GM12878 (cell line): ENCODE measurements at regions not wholly inside any gene's neighbourhood (a gene's known extent, or its start where the extent isn't known, plus 50 kb on each side); places are given as distances from the start of the nearest gene placed in this dataset.

Source experiments
- ATAC-seq: fragments of 200-7000 bp; cut with Tn5 transposase; 3 replicates; pipeline ENCODE4 v1.9.1; 2020; ENCODE audit warnings: mild to moderate bottlenecking, moderate library complexity
- BruUV-seq: library from RNA; stranded (reverse); fragments of 400-500 nt; replicated peaks from 2 replicates; lab custom pipeline; 2021; lab: Mats Ljungman, UMichigan
- CTCF ChIA-PET: fragments of 300-600 bp; sonication (Branson Sonifier 250); formaldehyde crosslinking; extraction: SDS; loops from one replicate; lab custom pipeline; 2021; ENCODE audit warnings: inconsistent platforms; lab: Yijun Ruan, JAX
- POLR2A ChIA-PET: fragments of 350-600 bp; formaldehyde crosslinking; extraction: SDS; loops from one replicate; lab custom pipeline; 2021; ENCODE audit warnings: inconsistent platforms; lab: Charles Lee
- RAD21 ChIA-PET: fragments of 300-600 bp; sonication (Branson Sonifier 250); formaldehyde crosslinking; loops from one replicate; lab custom pipeline; 2023; ENCODE audit warnings: antibody characterized with exemption; ENCODE audit not compliant: unreplicated experiment; lab: Charles Lee
- SMC1A ChIA-PET: fragments of 300-600 bp; sonication (Branson Sonifier 250); formaldehyde crosslinking; loops from one replicate; lab custom pipeline; 2023; ENCODE audit not compliant: unreplicated experiment, uncharacterized antibody; lab: Charles Lee
- DNase-seq: peaks from one replicate; pipeline ENCODE4 v3.0.0-alpha.2; 2011; ENCODE audit warnings: low read depth, low spot score
- FAIRE-seq: peaks from 3 replicates; lab custom pipeline; 2011; peaks lifted over from hg19 to GRCh38; lab: Jason Lieb, UNC
- H2AFZ ChIP-seq: 2 replicates; pipeline ENCODE4 v1.6.0; 2011; ENCODE audit warnings: low read depth, low read length, control low read depth; ENCODE audit not compliant: control insufficient read depth
- H3K27ac ChIP-seq: 2 replicates; pipeline ENCODE4 v1.5.1; 2011; ENCODE audit warnings: control low read depth; ENCODE audit not compliant: control insufficient read depth, insufficient read depth
- H3K27me3 ChIP-seq, 2 experiments: replicated peaks in 1 of 2; 2 replicates each; pipeline versions ENCODE4 v1.6.0 to v1.6.1; 2011; ENCODE audit warnings: low read length in 1 of 2; ENCODE audit not compliant: control insufficient read depth in 2 of 2, insufficient read depth in 2 of 2
- H3K36me3 ChIP-seq, 2 experiments: 2 replicates each; pipeline ENCODE4 v1.5.1; 2011; ENCODE audit warnings: low read length in 1 of 2; ENCODE audit not compliant: control insufficient read depth in 2 of 2, insufficient read depth in 2 of 2
- H3K4me1 ChIP-seq: 2 replicates; pipeline ENCODE4 v1.6.1; 2011; ENCODE audit warnings: mild to moderate bottlenecking, low read length, moderate library complexity, mixed read lengths; ENCODE audit not compliant: control insufficient read depth, insufficient read depth
- H3K4me2 ChIP-seq: 2 replicates; pipeline ENCODE4 v1.6.0; 2011; ENCODE audit warnings: control low read depth; ENCODE audit not compliant: control insufficient read depth, insufficient read depth
- H3K4me3 ChIP-seq: fragments of 200-600 bp; sonication (generic); 2 replicates; pipeline ENCODE4 v1.5.1; 2016
- H3K79me2 ChIP-seq: 2 replicates; pipeline ENCODE4 v1.6.0; 2011; ENCODE audit warnings: low read length; ENCODE audit not compliant: control insufficient read depth, insufficient read depth
- H3K9ac ChIP-seq: 2 replicates; pipeline ENCODE4 v1.8.0; 2011; ENCODE audit warnings: low read length, control low read depth, mixed read lengths; ENCODE audit not compliant: control insufficient read depth, insufficient read depth
- H3K9me3 ChIP-seq: replicated peaks from 3 replicates; pipeline ENCODE4 v1.5.1; 2011; ENCODE audit warnings: mild to moderate bottlenecking, low read length; ENCODE audit not compliant: control insufficient read depth, insufficient read depth
- H4K20me1 ChIP-seq: 2 replicates; pipeline ENCODE4 v1.6.0; 2011; ENCODE audit not compliant: control insufficient read depth, insufficient read depth
- WRNIP1 ChIP-seq: IDR thresholded peaks from 2 replicates; pipeline ENCODE4 v1.6.1; 2011; ENCODE audit warnings: low read depth, low read length, improper control_type of control experiment, borderline replicate concordance
- WGBS: methylation state at CpG from one replicate; pipeline ENCODE4 v1.1.6; 2016; ENCODE audit warnings: low lambda C conversion rate; ENCODE audit not compliant: insufficient replicate concordance, insufficient coverage; ENCODE audit errors: missing lambda C conversion rate; 5-methylcytosine and 5-hydroxymethylcytosine counted together
- in situ Hi-C: fragments of 300-500 bp; cut with MboI; formaldehyde crosslinking; loops from 9 replicates; pipeline ENCODE4 v1.14.3; 2018; ENCODE audit warnings: mixed read lengths
- intact Hi-C: fragments of 100-400 bp; cut with micrococcal nuclease; formaldehyde crosslinking; loops from one replicate; pipeline ENCODE4 v1.14.2; 2022; ENCODE audit not compliant: unreplicated experiment
- TF ChIP-seq, protein P1 (sequence below): fragments of 450-650 bp; IDR thresholded peaks from 2 replicates; pipeline ENCODE4 v1.6.1; 2014; ENCODE audit warnings: mild to moderate bottlenecking
- TF ChIP-seq, protein P2 (sequence below): IDR thresholded peaks from 2 replicates; pipeline ENCODE4 v1.6.1; 2011; ENCODE audit warnings: borderline replicate concordance, low read depth, mild to moderate bottlenecking, moderate library complexity, mixed read lengths, low read length; ENCODE audit not compliant: insufficient read depth; ENCODE audit errors: extremely low read length

DNA sequence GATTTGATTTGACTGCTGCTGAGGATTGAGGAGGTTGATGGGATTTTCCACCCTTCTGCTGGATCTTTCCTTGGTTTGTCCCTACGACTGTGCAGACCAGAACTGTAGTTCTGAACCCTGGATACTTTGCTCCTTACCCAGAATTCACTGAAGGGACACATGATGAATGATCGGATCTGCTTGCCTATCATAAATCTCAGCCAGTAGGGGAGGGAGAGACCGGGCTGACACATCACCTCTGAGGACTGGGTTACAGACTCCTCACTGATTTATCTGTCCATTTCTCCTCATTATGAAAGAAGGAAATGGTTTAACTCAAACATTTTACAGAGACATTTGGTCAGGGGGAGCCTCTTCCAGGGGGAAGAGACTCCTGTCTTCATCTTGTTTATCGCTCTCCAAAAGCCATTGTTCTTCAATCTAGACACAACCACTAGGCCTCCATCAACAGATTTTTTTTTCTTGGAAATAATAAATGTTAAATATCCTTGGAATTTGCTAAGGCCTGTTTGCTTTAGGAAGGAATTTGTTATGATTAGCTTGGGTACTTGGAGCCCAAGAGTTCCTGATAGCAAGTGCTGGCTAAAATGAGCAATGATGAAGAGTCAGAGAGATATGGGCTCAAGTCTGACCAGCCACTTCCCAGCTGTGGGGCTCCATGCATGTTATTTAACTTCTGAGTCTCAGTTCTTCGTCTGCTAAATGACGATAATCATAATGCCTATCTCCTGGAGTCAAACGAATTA, 925.5 kb downstream of the SLC4A3 start:
- Histone ChIP-seq H3K36me3 (no peaks in the 10 kb centered on the region), H2AFZ (no peak overlapping the region), H3K4me1 (no peaks in the 10 kb centered on the region), H3K27ac (no peak overlapping the region), H3K79me2 (no peaks in the 10 kb centered on the region), H3K27me3 (no peaks in the 10 kb centered on the region), H3K9ac (no peak overlapping the region), H4K20me1 (no peaks in the 10 kb centered on the region), H3K4me2 (no peak overlapping the region), H3K9me3 (no peaks in the 10 kb centered on the region), H3K4me3 (no peak overlapping the region)
- TF ChIP-seq, protein P1, sequence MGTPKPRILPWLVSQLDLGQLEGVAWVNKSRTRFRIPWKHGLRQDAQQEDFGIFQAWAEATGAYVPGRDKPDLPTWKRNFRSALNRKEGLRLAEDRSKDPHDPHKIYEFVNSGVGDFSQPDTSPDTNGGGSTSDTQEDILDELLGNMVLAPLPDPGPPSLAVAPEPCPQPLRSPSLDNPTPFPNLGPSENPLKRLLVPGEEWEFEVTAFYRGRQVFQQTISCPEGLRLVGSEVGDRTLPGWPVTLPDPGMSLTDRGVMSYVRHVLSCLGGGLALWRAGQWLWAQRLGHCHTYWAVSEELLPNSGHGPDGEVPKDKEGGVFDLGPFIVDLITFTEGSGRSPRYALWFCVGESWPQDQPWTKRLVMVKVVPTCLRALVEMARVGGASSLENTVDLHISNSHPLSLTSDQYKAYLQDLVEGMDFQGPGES = no peak
- no peak for TF ChIP-seq WRNIP1
- TF ChIP-seq, protein P2, sequence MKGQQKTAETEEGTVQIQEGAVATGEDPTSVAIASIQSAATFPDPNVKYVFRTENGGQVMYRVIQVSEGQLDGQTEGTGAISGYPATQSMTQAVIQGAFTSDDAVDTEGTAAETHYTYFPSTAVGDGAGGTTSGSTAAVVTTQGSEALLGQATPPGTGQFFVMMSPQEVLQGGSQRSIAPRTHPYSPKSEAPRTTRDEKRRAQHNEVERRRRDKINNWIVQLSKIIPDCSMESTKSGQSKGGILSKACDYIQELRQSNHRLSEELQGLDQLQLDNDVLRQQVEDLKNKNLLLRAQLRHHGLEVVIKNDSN = no peak
- ATAC-seq (no peak), FAIRE-seq (no peak), DNase-seq (no peak)
- ChIA-PET SMC1A (no interaction called here), RAD21 (no interaction called here), CTCF (no interaction called here), POLR2A (no interaction called here)
- intact Hi-C loops (no loop called here), in situ Hi-C loops (no loop called here)
- WGBS = 30% methylated on average over 7 of the region's 7 CpGs
- BruUV-seq = no TSS peak
